ENCODE measurements at regions not wholly inside any gene's neighbourhood (a gene's known extent, or its start where the extent isn't known, plus 50 kb on each side); places are given as distances from the start of the nearest gene placed in this dataset.

GRCh38 chr11:30172158-30172557 is 58.7 kb upstream of the FSHB start:
- H3K4ac ChIP-seq (ENCODE audit: low read depth, low read length): no peak overlapping the region
- no peak overlapping the region for H2BK5ac ChIP-seq (ENCODE audit: insufficient read length, low read length)
- no peak overlapping the region for H3T11ph ChIP-seq (ENCODE audit: low read length)
- no peak overlapping the region for H2AFZ ChIP-seq (ENCODE audit: low read length)
- no peak overlapping the region for H2BK15ac ChIP-seq (ENCODE audit: low read depth, low read length)
- H3K9me3 Mint-ChIP-seq: peaks cover 12 to 16% of the 10 kb centered on the region in 2 experiments
- H2BK120ac ChIP-seq (ENCODE audit: low read depth, low read length, poor library complexity, severe bottlenecking): no peak overlapping the region
- no peak overlapping the region for H3K56ac ChIP-seq (ENCODE audit: insufficient read length, low read depth, low read length)
- H3K23ac ChIP-seq (ENCODE audit: insufficient read length, low read depth, low read length): no peak overlapping the region
- H3K27ac ChIP-seq (ENCODE audit: insufficient read length, low read depth, low read length): no peak overlapping the region
- H3K14ac ChIP-seq (ENCODE audit: insufficient read depth, low read length): no peak overlapping the region
- no peaks in the 10 kb centered on the region; the same call in 1 of the 2 replicates for H3K27me3 Mint-ChIP-seq (ENCODE audit: low read depth)
- no peaks in the 10 kb centered on the region for H4K20me1 ChIP-seq (ENCODE audit: control insufficient read depth, insufficient read depth, insufficient read length)
- H3K4me1 ChIP-seq (ENCODE audit: insufficient read depth, low read length): no peaks in the 10 kb centered on the region
- no peaks in the 10 kb centered on the region for H3K9me3 ChIP-seq (ENCODE audit: control insufficient read depth, low read depth, low read length)
- H2BK20ac ChIP-seq (ENCODE audit: low read depth, low read length, poor library complexity, severe bottlenecking): no peak overlapping the region
- H3K4me1 Mint-ChIP-seq: no peaks in the 10 kb centered on the region
- no peak overlapping the region for H2BK12ac ChIP-seq (ENCODE audit: insufficient read length, low read depth, low read length)
- H3K18ac ChIP-seq (ENCODE audit: insufficient read length, low read depth, low read length): no peak overlapping the region
- no peak overlapping the region for H3K4me2 ChIP-seq (ENCODE audit: insufficient read depth, insufficient read length, low read length)
- H3K23me2 ChIP-seq (ENCODE audit: insufficient read length, low read depth, low read length, poor library complexity, severe bottlenecking): no peaks in the 10 kb centered on the region
- no peak overlapping the region for H3K9ac ChIP-seq (ENCODE audit: extremely low read depth, insufficient read length, low read length)
- H3K27ac Mint-ChIP-seq: no peak overlapping the region
- H3K27me3 ChIP-seq (ENCODE audit: insufficient read depth, low read length): no peaks in the 10 kb centered on the region
- no peaks in the 10 kb centered on the region for H3K79me1 ChIP-seq (ENCODE audit: insufficient read depth, low read depth, low read length, poor library complexity, severe bottlenecking)
- no peak overlapping the region for H4K5ac ChIP-seq (ENCODE audit: insufficient read length, low read depth, low read length)
- H2AK5ac ChIP-seq (ENCODE audit: insufficient read length, low read length): no peak overlapping the region
- H4K91ac ChIP-seq (ENCODE audit: insufficient read length, low read depth, low read length): no peak overlapping the region
- no CpG with 5 or more reads among the region's 2 CpGs for WGBS (ENCODE audit: extremely low coverage, insufficient read length, low lambda C conversion rate)
- H3K79me2 ChIP-seq (ENCODE audit: insufficient read depth, low read length): no peaks in the 10 kb centered on the region
- DNase-seq: no peak
- no peak overlapping the region for H4K8ac ChIP-seq (replicated peaks; ENCODE audit: insufficient read length, low read depth, low read length)
- no peak overlapping the region for H3K4me3 Mint-ChIP-seq
- TF ChIP-seq, protein P1, sequence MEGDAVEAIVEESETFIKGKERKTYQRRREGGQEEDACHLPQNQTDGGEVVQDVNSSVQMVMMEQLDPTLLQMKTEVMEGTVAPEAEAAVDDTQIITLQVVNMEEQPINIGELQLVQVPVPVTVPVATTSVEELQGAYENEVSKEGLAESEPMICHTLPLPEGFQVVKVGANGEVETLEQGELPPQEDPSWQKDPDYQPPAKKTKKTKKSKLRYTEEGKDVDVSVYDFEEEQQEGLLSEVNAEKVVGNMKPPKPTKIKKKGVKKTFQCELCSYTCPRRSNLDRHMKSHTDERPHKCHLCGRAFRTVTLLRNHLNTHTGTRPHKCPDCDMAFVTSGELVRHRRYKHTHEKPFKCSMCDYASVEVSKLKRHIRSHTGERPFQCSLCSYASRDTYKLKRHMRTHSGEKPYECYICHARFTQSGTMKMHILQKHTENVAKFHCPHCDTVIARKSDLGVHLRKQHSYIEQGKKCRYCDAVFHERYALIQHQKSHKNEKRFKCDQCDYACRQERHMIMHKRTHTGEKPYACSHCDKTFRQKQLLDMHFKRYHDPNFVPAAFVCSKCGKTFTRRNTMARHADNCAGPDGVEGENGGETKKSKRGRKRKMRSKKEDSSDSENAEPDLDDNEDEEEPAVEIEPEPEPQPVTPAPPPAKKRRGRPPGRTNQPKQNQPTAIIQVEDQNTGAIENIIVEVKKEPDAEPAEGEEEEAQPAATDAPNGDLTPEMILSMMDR (conservative IDR thresholded peaks at IDR 0.05): no peak
- H3K36me3 Mint-ChIP-seq (ENCODE audit: insufficient read depth in 1 of 3, low read depth in 3 of 3): peaks cover 0 to 10% (median 2%) of the 10 kb centered on the region in 3 experiments; a peak in 4 of 7 replicates

All from H9 (cell line).